NCI-H460 (cell line): ENCODE measurements at regions not wholly inside any gene's neighbourhood (a gene's known extent, or its start where the extent isn't known, plus 50 kb on each side); places are given as distances from the start of the nearest gene placed in this dataset.
"Not testable (repeated sequence)": the region's sequence is repeated elsewhere in the genome, so short reads cannot be mapped to it uniquely, and the experiment has no call there.

Source experiments
- DNase-seq: peaks from one replicate; pipeline ENCODE4 v3.0.0-alpha.2; 2016; ENCODE audit warnings: low read depth; ENCODE audit errors: extremely low read depth
- small RNA-seq, 2 experiments: library from RNA; depleted of rRNA; stranded (forward); fragments of <200 nt; gene quantifications; one replicate each; pipeline ENCODE3, GENCODE V24; 2014

- no peak for DNase-seq
Measured at GRCh38 chr3:90145094-90145860, 1037.9 kb downstream of the EPHA3 start.

GRCh38 chr3:90180096-90180495, 1072.7 kb downstream of the EPHA3 start:
- DNase-seq = no peak

GRCh38 chr3:90180543-90180942, 1073.1 kb downstream of the EPHA3 start:
- DNase-seq = no peak

- DNase-seq = peak; percentile 20
Measured at GRCh38 chr3:90182291-90182976, 1075.0 kb downstream of the EPHA3 start.

- no peak for DNase-seq
Measured at GRCh38 chr3:90184861-90185260, 1077.4 kb downstream of the EPHA3 start.

GRCh38 chr3:90197383-90197782, 1090.0 kb downstream of the EPHA3 start:
- DNase-seq = not testable (repeated sequence)

GRCh38 chr3:90202931-90203330, 1095.5 kb downstream of the EPHA3 start:
- DNase-seq = not testable (repeated sequence)

- DNase-seq = not testable (repeated sequence)
Measured at GRCh38 chr3:90206482-90206881, 1099.1 kb downstream of the EPHA3 start.

GRCh38 chr3:90207353-90208097, 1100.1 kb downstream of the EPHA3 start:
- not testable (repeated sequence) for DNase-seq

- DNase-seq = no peak
Measured at GRCh38 chr3:90221900-90222299, 1114.5 kb downstream of the EPHA3 start.

GRCh38 chr3:90241481-90241880, 1134.1 kb downstream of the EPHA3 start:
- no peak for DNase-seq

- no peak for DNase-seq
Measured at GRCh38 chr3:90253131-90253530, 1145.7 kb downstream of the EPHA3 start.

GRCh38 chr3:90261481-90262433, 1154.3 kb downstream of the EPHA3 start:
- no peak for DNase-seq

Small RNA genes in the stretch of these regions (small RNA-seq; reads per million reads assigned to genes)
- gene HSPE1P19 = 0 reads per million in 2 experiments
- 0 to 0.12 reads per million in 2 experiments for gene RF00012
- 0 reads per million in 2 experiments for gene RNU6-712P
